ENCODE measurements at regions not wholly inside any gene's neighbourhood (a gene's known extent, or its start where the extent isn't known, plus 50 kb on each side); places are given as distances from the start of the nearest gene placed in this dataset.

GRCh38 chr15:63449731-63450130, 54.7 kb upstream of the USP3 start:
- DNase-seq (ENCODE audit: insufficient read length, low spot score), result no peak
- no peak for FAIRE-seq
- no peak for TF ChIP-seq POLR2A (IDR thresholded peaks at IDR 0.05; ENCODE audit: low read depth, low read length)

- FAIRE-seq (no peak), DNase-seq (ENCODE audit: insufficient read length, low spot score) (no peak)
- no peak for TF ChIP-seq POLR2A (IDR thresholded peaks at IDR 0.05; ENCODE audit: low read depth, low read length)
These were observed 53.5 kb upstream of the USP3 start for GRCh38 chr15:63450884-63451225.

GRCh38 chr15:63451671-63452315, 52.6 kb upstream of the USP3 start:
- no peak for TF ChIP-seq POLR2A (IDR thresholded peaks at IDR 0.05; ENCODE audit: low read depth, low read length)
- no peak for DNase-seq (ENCODE audit: insufficient read length, low spot score)
- no peak for FAIRE-seq

GRCh38 chr15:63452552-63453136, 51.7 kb upstream of the USP3 start:
- no peak for FAIRE-seq
- DNase-seq (ENCODE audit: insufficient read length, low spot score), result no peak
- TF ChIP-seq POLR2A (IDR thresholded peaks at IDR 0.05; ENCODE audit: low read depth, low read length), result no peak

- DNase-seq (ENCODE audit: insufficient read length, low spot score) (no peak), FAIRE-seq (no peak)
- TF ChIP-seq POLR2A (IDR thresholded peaks at IDR 0.05; ENCODE audit: low read depth, low read length), result no peak
These were observed 51.0 kb upstream of the USP3 start for GRCh38 chr15:63453186-63453905.

GRCh38 chr15:63454503-63455211, 49.7 kb upstream of the USP3 start:
- TF ChIP-seq POLR2A (IDR thresholded peaks at IDR 0.05; ENCODE audit: low read depth, low read length), result no peak
- no peak for FAIRE-seq
- no peak for DNase-seq (ENCODE audit: insufficient read length, low spot score)

All from H54 (cell line).